Activated CD4-positive, alpha-beta memory T cell treated with anti-CD3 and anti-CD28 coated beads for 36 hours (primary cell): ENCODE measurements at regions not wholly inside any gene's neighbourhood (a gene's known extent, or its start where the extent isn't known, plus 50 kb on each side); places are given as distances from the start of the nearest gene placed in this dataset.

Experiments
- CTCF ChIA-PET: fragments of 350-600 bp; sonication (Branson Sonifier 250); formaldehyde crosslinking; loops from one replicate; lab custom pipeline; 2021; ENCODE audit warnings: antibody characterized with exemption, inconsistent platforms; lab: Charles Lee
- POLR2A ChIA-PET: fragments of 350-600 bp; sonication (Branson Sonifier 250); formaldehyde crosslinking; loops from one replicate; lab custom pipeline; 2021; ENCODE audit warnings: antibody characterized with exemption; lab: Charles Lee
- DNase-seq: peaks from one replicate; pipeline ENCODE4 v3.0.0-alpha.2; 2020
- H3K27ac Mint-ChIP-seq: one replicate; pipeline ENCODE4 v1.8.0; 2021; ENCODE audit warnings: mixed read lengths
- H3K27me3 Mint-ChIP-seq: one replicate; pipeline ENCODE4 v1.8.0; 2021; ENCODE audit warnings: mixed read lengths
- H3K36me3 Mint-ChIP-seq: one replicate; pipeline ENCODE4 v1.8.0; 2021; ENCODE audit warnings: mixed read lengths
- H3K4me1 Mint-ChIP-seq: one replicate; pipeline ENCODE4 v1.8.0; 2021; ENCODE audit warnings: low read depth, mixed read lengths
- H3K4me3 Mint-ChIP-seq: one replicate; pipeline ENCODE4 v1.8.0; 2021; ENCODE audit warnings: mild to moderate bottlenecking, mixed read lengths
- H3K9me3 Mint-ChIP-seq: one replicate; pipeline ENCODE4 v1.8.0; 2021; ENCODE audit warnings: mixed read lengths
- intact Hi-C: fragments of 100-400 bp; cut with micrococcal nuclease; formaldehyde crosslinking; loops from one replicate; pipeline ENCODE4 v1.15.1; 2023

- no peaks in the 10 kb centered on the region for H3K9me3 Mint-ChIP-seq
- H3K4me1 Mint-ChIP-seq: no peaks in the 10 kb centered on the region
- no peak overlapping the region for H3K27ac Mint-ChIP-seq
- no peak overlapping the region for H3K4me3 Mint-ChIP-seq
- DNase-seq: no peak
- H3K36me3 Mint-ChIP-seq: no peaks in the 10 kb centered on the region
- ChIA-PET CTCF (no interaction called here), POLR2A (no interaction called here)
- no peaks in the 10 kb centered on the region for H3K27me3 Mint-ChIP-seq
- intact Hi-C loops: no loop called here
These were observed 135.4 kb downstream of the GC start for GRCh38 chr4:71648448-71648847.

- H3K4me1 Mint-ChIP-seq: no peaks in the 10 kb centered on the region
- CTCF ChIA-PET: no interaction called here
- H3K36me3 Mint-ChIP-seq: no peaks in the 10 kb centered on the region
- POLR2A ChIA-PET: no interaction called here
- intact Hi-C loops: no loop called here
- no peak for DNase-seq
- no peak overlapping the region for H3K4me3 Mint-ChIP-seq
- H3K27ac Mint-ChIP-seq: no peak overlapping the region
- no peaks in the 10 kb centered on the region for H3K9me3 Mint-ChIP-seq
- peaks cover 3% of the 10 kb centered on the region for H3K27me3 Mint-ChIP-seq
These were observed 144.5 kb downstream of the GC start for GRCh38 chr4:71639380-71639779.

GRCh38 chr4:71635139-71635748 is 148.6 kb downstream of the GC start:
- Mint-ChIP-seq H3K4me3 (no peak overlapping the region), H3K27me3 (peaks cover 3% of the 10 kb centered on the region), H3K9me3 (no peaks in the 10 kb centered on the region), H3K36me3 (no peaks in the 10 kb centered on the region), H3K4me1 (no peaks in the 10 kb centered on the region), H3K27ac (no peak overlapping the region)
- DNase-seq: no peak
- POLR2A ChIA-PET: no interaction called here
- CTCF ChIA-PET: no interaction called here
- intact Hi-C loops: no loop called here

- no peaks in the 10 kb centered on the region for H3K9me3 Mint-ChIP-seq
- intact Hi-C loops: no loop called here
- H3K27ac Mint-ChIP-seq: no peak overlapping the region
- no peak overlapping the region for H3K4me3 Mint-ChIP-seq
- ChIA-PET CTCF (no interaction called here), POLR2A (no interaction called here)
- H3K36me3 Mint-ChIP-seq: no peaks in the 10 kb centered on the region
- no peak for DNase-seq
- peaks cover 2% of the 10 kb centered on the region for H3K27me3 Mint-ChIP-seq
- no peaks in the 10 kb centered on the region for H3K4me1 Mint-ChIP-seq
These were observed 149.5 kb downstream of the GC start for GRCh38 chr4:71634364-71634763.

- no peak for DNase-seq
- no peak overlapping the region for H3K4me3 Mint-ChIP-seq
- no peaks in the 10 kb centered on the region for H3K36me3 Mint-ChIP-seq
- ChIA-PET POLR2A (no interaction called here), CTCF (no interaction called here)
- H3K27me3 Mint-ChIP-seq: no peaks in the 10 kb centered on the region
- intact Hi-C loops: no loop called here
- H3K4me1 Mint-ChIP-seq: no peaks in the 10 kb centered on the region
- peaks cover 15% of the 10 kb centered on the region for H3K9me3 Mint-ChIP-seq
- no peak overlapping the region for H3K27ac Mint-ChIP-seq
These were observed 153.1 kb downstream of the GC start for GRCh38 chr4:71630803-71631202.

GRCh38 chr4:71625005-71625404 is 158.9 kb downstream of the GC start:
- intact Hi-C loops: no loop called here
- H3K27ac Mint-ChIP-seq: no peak overlapping the region
- H3K4me1 Mint-ChIP-seq: no peaks in the 10 kb centered on the region
- DNase-seq: no peak
- no peaks in the 10 kb centered on the region for H3K27me3 Mint-ChIP-seq
- POLR2A ChIA-PET: no interaction called here
- no peaks in the 10 kb centered on the region for H3K36me3 Mint-ChIP-seq
- CTCF ChIA-PET: no interaction called here
- peaks cover 23% of the 10 kb centered on the region for H3K9me3 Mint-ChIP-seq
- H3K4me3 Mint-ChIP-seq: no peak overlapping the region
